ENCODE measurements at regions not wholly inside any gene's neighbourhood (a gene's known extent, or its start where the extent isn't known, plus 50 kb on each side); places are given as distances from the start of the nearest gene placed in this dataset.

DNA sequence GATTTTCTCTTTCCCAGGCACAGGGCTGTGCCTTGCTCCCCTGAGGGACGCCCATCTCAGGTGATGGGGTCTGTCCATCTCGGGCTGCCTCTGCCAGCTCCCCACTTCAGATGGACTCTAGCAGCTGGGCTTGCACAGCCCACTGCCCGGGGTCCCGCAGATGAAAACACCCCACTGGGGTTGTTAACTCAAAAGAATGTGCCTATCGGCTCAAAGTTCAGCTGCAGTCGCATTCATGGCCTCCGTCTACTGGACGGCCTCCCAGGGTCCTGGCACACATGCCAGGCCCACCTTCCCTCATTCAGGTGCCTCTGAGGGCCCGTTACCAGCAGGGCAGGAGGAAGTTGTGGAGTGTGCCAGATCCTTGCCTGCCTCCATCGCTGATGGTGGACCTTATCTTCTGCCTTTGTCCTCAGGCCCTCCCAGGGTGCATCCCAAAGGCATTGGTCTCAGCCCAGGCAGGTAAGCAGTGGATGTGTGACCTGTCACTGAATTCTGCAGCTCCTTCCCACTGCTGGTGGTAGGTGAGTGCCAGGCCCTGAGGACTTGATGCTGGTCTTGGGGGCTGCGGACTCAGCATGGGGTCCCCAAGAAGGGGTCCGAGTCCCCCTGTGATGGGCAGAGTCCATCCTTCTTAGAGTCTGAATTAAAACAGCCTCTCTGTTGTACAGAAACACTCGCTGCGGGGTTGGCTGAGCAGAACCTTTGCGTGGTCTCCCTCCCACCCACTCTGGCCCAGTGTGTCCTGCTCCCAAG lies 324.6 kb upstream of the DIO3 start:
- intact Hi-C loops (cut with micrococcal nuclease; ENCODE audit: unreplicated experiment) = no loop called here
- Histone ChIP-seq H3K4me2 (ENCODE audit: low read length) (no peak overlapping the region), H3K27ac (ENCODE audit: low read depth, low read length, poor library complexity, severe bottlenecking) (no peak overlapping the region), H3K4me1 (ENCODE audit: insufficient read depth, low read length, poor library complexity, severe bottlenecking) (no peaks in the 10 kb centered on the region), H3K9me2 (ENCODE audit: insufficient read depth, low read length) (no peaks in the 10 kb centered on the region), H3K9me3 (ENCODE audit: low read length) (no peaks in the 10 kb centered on the region), H3K79me2 (ENCODE audit: insufficient read depth, low read depth, low read length) (no peaks in the 10 kb centered on the region), H2AFZ (ENCODE audit: low read length) (no peak overlapping the region), H4K20me1 (ENCODE audit: insufficient read depth, low read length) (no peaks in the 10 kb centered on the region), H3K36me3 (ENCODE audit: insufficient read depth, low read length) (no peaks in the 10 kb centered on the region), H3K4me3 (ENCODE audit: low read depth, low read length, poor library complexity, severe bottlenecking) (no peak overlapping the region)
- POLR2A ChIA-PET = no interaction called here
- CTCF ChIA-PET (ENCODE audit: unreplicated experiment) = no interaction called here
- no TSS peak for BruUV-seq (replicated peaks)
- DNase-seq (ENCODE audit: low spot score) = no peak
- TF ChIP-seq, protein P1, sequence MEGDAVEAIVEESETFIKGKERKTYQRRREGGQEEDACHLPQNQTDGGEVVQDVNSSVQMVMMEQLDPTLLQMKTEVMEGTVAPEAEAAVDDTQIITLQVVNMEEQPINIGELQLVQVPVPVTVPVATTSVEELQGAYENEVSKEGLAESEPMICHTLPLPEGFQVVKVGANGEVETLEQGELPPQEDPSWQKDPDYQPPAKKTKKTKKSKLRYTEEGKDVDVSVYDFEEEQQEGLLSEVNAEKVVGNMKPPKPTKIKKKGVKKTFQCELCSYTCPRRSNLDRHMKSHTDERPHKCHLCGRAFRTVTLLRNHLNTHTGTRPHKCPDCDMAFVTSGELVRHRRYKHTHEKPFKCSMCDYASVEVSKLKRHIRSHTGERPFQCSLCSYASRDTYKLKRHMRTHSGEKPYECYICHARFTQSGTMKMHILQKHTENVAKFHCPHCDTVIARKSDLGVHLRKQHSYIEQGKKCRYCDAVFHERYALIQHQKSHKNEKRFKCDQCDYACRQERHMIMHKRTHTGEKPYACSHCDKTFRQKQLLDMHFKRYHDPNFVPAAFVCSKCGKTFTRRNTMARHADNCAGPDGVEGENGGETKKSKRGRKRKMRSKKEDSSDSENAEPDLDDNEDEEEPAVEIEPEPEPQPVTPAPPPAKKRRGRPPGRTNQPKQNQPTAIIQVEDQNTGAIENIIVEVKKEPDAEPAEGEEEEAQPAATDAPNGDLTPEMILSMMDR (conservative IDR thresholded peaks at IDR 0.05; ENCODE audit: low read length) = no peak
- TF ChIP-seq EZH2phosphoT487 (IDR thresholded peaks at IDR 0.05; ENCODE audit: borderline replicate concordance, low read depth, low read length) = no peak

DNA sequence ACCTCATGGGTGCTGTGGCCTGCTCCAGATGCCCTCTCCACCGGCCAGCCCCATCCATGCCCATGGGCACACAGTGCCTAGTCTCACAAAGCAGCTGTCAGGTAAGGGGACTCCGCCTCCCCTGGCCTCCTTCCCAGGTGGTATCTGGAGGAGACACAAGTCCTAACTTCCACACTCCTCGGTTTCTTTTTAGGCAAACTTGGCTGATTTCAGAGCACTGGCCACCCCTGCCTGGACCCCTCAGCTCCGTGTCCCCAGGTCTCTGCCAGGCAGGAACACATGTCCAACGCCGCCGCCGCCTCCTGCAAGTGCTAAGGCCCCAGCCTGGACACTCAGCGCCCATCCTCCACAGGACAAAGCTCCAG lies 324.1 kb upstream of the DIO3 start:
- no peak for DNase-seq (ENCODE audit: low spot score)
- no peaks in the 10 kb centered on the region for H3K79me2 ChIP-seq (ENCODE audit: insufficient read depth, low read depth, low read length)
- POLR2A ChIA-PET = no interaction called here
- no peak overlapping the region for H3K27ac ChIP-seq (ENCODE audit: low read depth, low read length, poor library complexity, severe bottlenecking)
- TF ChIP-seq, protein P1 (conservative IDR thresholded peaks at IDR 0.05; ENCODE audit: low read length) = no peak
- TF ChIP-seq EZH2phosphoT487 (IDR thresholded peaks at IDR 0.05; ENCODE audit: borderline replicate concordance, low read depth, low read length) = no peak
- no peaks in the 10 kb centered on the region for H4K20me1 ChIP-seq (ENCODE audit: insufficient read depth, low read length)
- intact Hi-C loops (cut with micrococcal nuclease; ENCODE audit: unreplicated experiment) = no loop called here
- H3K4me1 ChIP-seq (ENCODE audit: insufficient read depth, low read length, poor library complexity, severe bottlenecking) = no peaks in the 10 kb centered on the region
- no peaks in the 10 kb centered on the region for H3K9me3 ChIP-seq (ENCODE audit: low read length)
- no TSS peak for BruUV-seq (replicated peaks)
- no peak overlapping the region for H3K4me3 ChIP-seq (ENCODE audit: low read depth, low read length, poor library complexity, severe bottlenecking)
- no peak overlapping the region for H3K4me2 ChIP-seq (ENCODE audit: low read length)
- H2AFZ ChIP-seq (ENCODE audit: low read length) = no peak overlapping the region
- H3K9me2 ChIP-seq (ENCODE audit: insufficient read depth, low read length) = no peaks in the 10 kb centered on the region
- H3K36me3 ChIP-seq (ENCODE audit: insufficient read depth, low read length) = no peaks in the 10 kb centered on the region
- CTCF ChIA-PET (ENCODE audit: unreplicated experiment) = no interaction called here

DNA sequence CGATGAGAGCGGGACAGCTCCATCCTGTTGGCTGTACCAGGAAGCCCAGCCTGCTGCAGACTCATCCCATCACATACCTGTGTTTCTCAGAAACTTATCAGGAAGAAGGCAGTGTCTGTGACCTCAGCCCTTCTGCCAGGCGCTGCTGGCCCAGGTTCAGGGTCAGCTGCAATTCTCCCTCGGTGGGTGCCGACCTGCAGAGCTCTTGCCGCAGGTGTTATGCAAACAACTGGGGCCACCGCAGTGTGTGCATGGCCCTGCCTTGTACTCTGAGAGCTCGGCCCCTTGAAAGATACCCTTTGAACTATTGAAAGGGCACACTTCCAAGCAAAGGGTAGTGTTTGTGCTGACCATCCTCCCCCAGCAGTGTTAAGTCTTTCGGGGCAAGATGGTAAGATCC lies 322.2 kb upstream of the DIO3 start:
- H3K4me2 ChIP-seq (ENCODE audit: low read length) = no peak overlapping the region
- DNase-seq (ENCODE audit: low spot score) = no peak
- intact Hi-C loops (cut with micrococcal nuclease; ENCODE audit: unreplicated experiment) = no loop called here
- no peaks in the 10 kb centered on the region for H4K20me1 ChIP-seq (ENCODE audit: insufficient read depth, low read length)
- no peaks in the 10 kb centered on the region for H3K79me2 ChIP-seq (ENCODE audit: insufficient read depth, low read depth, low read length)
- ChIA-PET POLR2A (no interaction called here), CTCF (ENCODE audit: unreplicated experiment) (interaction anchor here (0.5 kb wide), 1 partner anchor 211 kb away, joined by 3 read pairs; no protein-coding TSS in a partner anchor)
- no peak for TF ChIP-seq EZH2phosphoT487 (IDR thresholded peaks at IDR 0.05; ENCODE audit: borderline replicate concordance, low read depth, low read length)
- TF ChIP-seq, protein P1 (conservative IDR thresholded peaks at IDR 0.05; ENCODE audit: low read length) = no peak
- H3K9me3 ChIP-seq (ENCODE audit: low read length) = no peaks in the 10 kb centered on the region
- H3K9me2 ChIP-seq (ENCODE audit: insufficient read depth, low read length) = no peaks in the 10 kb centered on the region
- H3K27ac ChIP-seq (ENCODE audit: low read depth, low read length, poor library complexity, severe bottlenecking) = no peak overlapping the region
- no peaks in the 10 kb centered on the region for H3K36me3 ChIP-seq (ENCODE audit: insufficient read depth, low read length)
- BruUV-seq (replicated peaks) = no TSS peak
- no peak overlapping the region for H3K4me3 ChIP-seq (ENCODE audit: low read depth, low read length, poor library complexity, severe bottlenecking)
- no peaks in the 10 kb centered on the region for H3K4me1 ChIP-seq (ENCODE audit: insufficient read depth, low read length, poor library complexity, severe bottlenecking)
- no peak overlapping the region for H2AFZ ChIP-seq (ENCODE audit: low read length)

All from OCI-LY7 (cell line).